Neural progenitor cell (in vitro differentiated cells): ENCODE measurements at regions not wholly inside any gene's neighbourhood (a gene's known extent, or its start where the extent isn't known, plus 50 kb on each side); places are given as distances from the start of the nearest gene placed in this dataset.

Source experiments
- DNase-seq: peaks from one replicate; pipeline ENCODE4 v3.0.0-alpha.2; 2016; ENCODE audit warnings: low spot score
- H2AFZ ChIP-seq: fragments of 200-600 bp; sonication (generic); replicated peaks from 2 replicates; pipeline ENCODE4 v1.6.1; 2016; ENCODE audit warnings: antibody characterized with exemption
- H3F3A ChIP-seq: fragments of 200-600 bp; sonication (generic); 2 replicates; pipeline ENCODE4 v1.6.1; 2016; ENCODE audit warnings: antibody characterized with exemption, low read depth
- H3K27ac ChIP-seq: fragments of 200-600 bp; sonication (generic); 2 replicates; pipeline ENCODE4 v1.5.1; 2016; ENCODE audit warnings: mild to moderate bottlenecking
- H3K27me3 ChIP-seq: fragments of 200-600 bp; sonication (generic); 2 replicates; pipeline ENCODE4 v1.6.1; 2016; ENCODE audit warnings: mild to moderate bottlenecking, moderate library complexity
- H3K36me3 ChIP-seq: fragments of 200-600 bp; sonication (generic); 2 replicates; pipeline ENCODE4 v1.5.1; 2016
- H3K4me1 ChIP-seq: fragments of 200-600 bp; sonication (generic); 2 replicates; pipeline ENCODE4 v1.6.1; 2016; ENCODE audit warnings: mixed run types
- H3K4me2 ChIP-seq: fragments of 200-600 bp; sonication (generic); 2 replicates; pipeline ENCODE4 v1.6.1; 2016
- H3K4me3 ChIP-seq: fragments of 200-600 bp; sonication (generic); 2 replicates; pipeline ENCODE4 v1.5.1; 2016
- H3K79me2 ChIP-seq: fragments of 200-600 bp; sonication (generic); 2 replicates; pipeline ENCODE4 v1.6.1; 2016; ENCODE audit warnings: low read depth
- H3K9ac ChIP-seq: fragments of 200-600 bp; sonication (generic); 2 replicates; pipeline ENCODE4 v1.6.1; 2016
- H3K9me3 ChIP-seq: fragments of 200-600 bp; sonication (generic); 2 replicates; pipeline ENCODE4 v1.5.1; 2016; ENCODE audit warnings: low read depth
- H4K20me1 ChIP-seq: fragments of 200-600 bp; sonication (generic); 2 replicates; pipeline ENCODE4 v1.6.1; 2016; ENCODE audit warnings: low read depth
- H3K27ac Mint-ChIP-seq: 3 replicates; pipeline ENCODE4 v1.8.0; 2021; ENCODE audit warnings: mixed read lengths
- H3K27me3 Mint-ChIP-seq: 2 replicates; pipeline ENCODE4 v1.8.0; 2022; ENCODE audit warnings: low read depth, mild to moderate bottlenecking, inconsistent platforms, moderate library complexity, mixed read lengths; ENCODE audit not compliant: insufficient read depth
- H3K36me3 Mint-ChIP-seq: 3 replicates; pipeline ENCODE4 v1.8.0; 2021; ENCODE audit warnings: mixed read lengths
- H3K4me1 Mint-ChIP-seq: 3 replicates; pipeline ENCODE4 v1.8.0; 2021; ENCODE audit warnings: mixed read lengths
- H3K4me3 Mint-ChIP-seq: 3 replicates; pipeline ENCODE4 v1.8.0; 2021; ENCODE audit warnings: mild to moderate bottlenecking, moderate library complexity, mixed read lengths
- H3K9me3 Mint-ChIP-seq: 3 replicates; pipeline ENCODE4 v1.8.0; 2020; ENCODE audit warnings: mixed read lengths
- CTCF ChIP-seq: fragments of 200-600 bp; sonication (generic); IDR thresholded peaks from 2 replicates; pipeline ENCODE4 v1.5.1; 2017; ENCODE audit warnings: antibody characterized with exemption, mild to moderate bottlenecking
- EZH2 ChIP-seq: fragments of 200-600 bp; sonication (generic); IDR thresholded peaks from 2 replicates; pipeline ENCODE4 v1.6.1; 2017; ENCODE audit warnings: antibody characterized with exemption, mild to moderate bottlenecking, moderate library complexity
- EZH2phosphoT487 ChIP-seq: fragments of 200-600 bp; sonication (generic); IDR thresholded peaks from 2 replicates; pipeline ENCODE4 v1.6.1; 2017; ENCODE audit warnings: antibody characterized with exemption

- H3K4me1 ChIP-seq, result no peaks in the 10 kb centered on the region
- H3K4me3 ChIP-seq, result no peak overlapping the region
- H3K27me3 ChIP-seq, result no peaks in the 10 kb centered on the region
- H3K9ac ChIP-seq, result no peak overlapping the region
- no peak overlapping the region for H2AFZ ChIP-seq
- H3K27ac ChIP-seq, result no peak overlapping the region
- no peaks in the 10 kb centered on the region for H3K9me3 ChIP-seq
- Mint-ChIP-seq H3K4me3 (no peak overlapping the region), H3K36me3 (no peaks in the 10 kb centered on the region), H3K27me3 (no peaks in the 10 kb centered on the region), H3K4me1 (no peaks in the 10 kb centered on the region), H3K9me3 (peaks cover 2% of the 10 kb centered on the region), H3K27ac (no peak overlapping the region)
- TF ChIP-seq EZH2 (no peak), CTCF (no peak), EZH2phosphoT487 (no peak)
- no peaks in the 10 kb centered on the region for H3K36me3 ChIP-seq
- H3K79me2 ChIP-seq, result no peaks in the 10 kb centered on the region
- peaks cover 6% of the 10 kb centered on the region for H4K20me1 ChIP-seq
- H3K4me2 ChIP-seq, result no peak overlapping the region
- DNase-seq, result peak; percentile 7
- H3F3A ChIP-seq, result no peaks in the 10 kb centered on the region
Measured at GRCh38 chrX:18002791-18003190, 141.7 kb upstream of the RAI2 start.

DNA sequence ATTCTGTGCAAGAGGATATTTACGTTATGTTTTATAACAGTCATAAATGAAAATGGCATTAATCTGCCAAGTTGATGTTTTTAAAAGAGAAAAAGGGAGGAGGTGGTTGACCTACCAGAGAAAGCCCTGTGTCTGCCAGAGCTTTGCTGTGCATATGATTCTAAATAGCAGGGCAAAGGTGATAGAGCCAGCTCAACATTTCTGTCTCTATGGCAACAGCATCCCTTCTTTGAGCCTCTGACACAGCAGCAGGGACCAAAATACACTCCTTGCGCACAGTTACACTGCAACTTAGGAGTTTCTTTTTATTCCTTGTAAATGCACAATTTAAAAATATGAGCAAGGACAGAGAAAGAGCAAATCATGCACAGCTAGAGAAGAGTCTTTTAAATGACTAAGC is 133.3 kb upstream of the RAI2 start:
- Histone ChIP-seq H3K36me3 (no peaks in the 10 kb centered on the region), H3K27me3 (no peaks in the 10 kb centered on the region), H3F3A (no peaks in the 10 kb centered on the region), H2AFZ (no peak overlapping the region), H3K4me2 (no peak overlapping the region), H3K9me3 (no peaks in the 10 kb centered on the region), H3K4me3 (no peak overlapping the region), H3K27ac (no peak overlapping the region), H3K4me1 (no peaks in the 10 kb centered on the region), H4K20me1 (no peaks in the 10 kb centered on the region), H3K79me2 (no peaks in the 10 kb centered on the region), H3K9ac (no peak overlapping the region)
- Mint-ChIP-seq H3K4me1 (no peaks in the 10 kb centered on the region), H3K27ac (no peak overlapping the region), H3K27me3 (no peaks in the 10 kb centered on the region), H3K4me3 (no peak overlapping the region), H3K9me3 (peaks cover 2% of the 10 kb centered on the region), H3K36me3 (no peaks in the 10 kb centered on the region)
- no peak for TF ChIP-seq EZH2
- TF ChIP-seq EZH2phosphoT487, result no peak
- no peak for TF ChIP-seq CTCF
- no peak for DNase-seq

GRCh38 chrX:17993062-17993461 is 132.0 kb upstream of the RAI2 start:
- H3K4me3 Mint-ChIP-seq, result no peak overlapping the region
- Histone ChIP-seq H3K27me3 (no peaks in the 10 kb centered on the region), H3K4me1 (no peaks in the 10 kb centered on the region), H3K4me2 (no peak overlapping the region), H3K36me3 (no peaks in the 10 kb centered on the region), H3F3A (no peaks in the 10 kb centered on the region), H3K9ac (no peak overlapping the region), H3K9me3 (no peaks in the 10 kb centered on the region), H2AFZ (no peak overlapping the region), H4K20me1 (no peaks in the 10 kb centered on the region), H3K79me2 (no peaks in the 10 kb centered on the region), H3K4me3 (no peak overlapping the region), H3K27ac (no peak overlapping the region)
- H3K36me3 Mint-ChIP-seq, result no peaks in the 10 kb centered on the region
- no peaks in the 10 kb centered on the region for H3K4me1 Mint-ChIP-seq
- no peak for TF ChIP-seq EZH2
- no peak for TF ChIP-seq CTCF
- no peak for TF ChIP-seq EZH2phosphoT487
- no peaks in the 10 kb centered on the region for H3K27me3 Mint-ChIP-seq
- no peak overlapping the region for H3K27ac Mint-ChIP-seq
- H3K9me3 Mint-ChIP-seq, result no peaks in the 10 kb centered on the region
- no peak for DNase-seq

- no peak overlapping the region for H3K9ac ChIP-seq
- H3K27ac ChIP-seq, result no peak overlapping the region
- Mint-ChIP-seq H3K4me1 (no peaks in the 10 kb centered on the region), H3K4me3 (no peak overlapping the region), H3K9me3 (no peaks in the 10 kb centered on the region), H3K27me3 (no peaks in the 10 kb centered on the region), H3K27ac (no peak overlapping the region), H3K36me3 (no peaks in the 10 kb centered on the region)
- H3K36me3 ChIP-seq, result no peaks in the 10 kb centered on the region
- H3K9me3 ChIP-seq, result no peaks in the 10 kb centered on the region
- H3K27me3 ChIP-seq, result no peaks in the 10 kb centered on the region
- H3K4me1 ChIP-seq, result no peaks in the 10 kb centered on the region
- no peak for DNase-seq
- no peak overlapping the region for H2AFZ ChIP-seq
- TF ChIP-seq EZH2, result no peak
- TF ChIP-seq CTCF, result no peak
- no peak for TF ChIP-seq EZH2phosphoT487
- H4K20me1 ChIP-seq, result no peaks in the 10 kb centered on the region
- no peaks in the 10 kb centered on the region for H3K79me2 ChIP-seq
- H3K4me2 ChIP-seq, result no peak overlapping the region
- H3F3A ChIP-seq, result no peaks in the 10 kb centered on the region
- H3K4me3 ChIP-seq, result no peak overlapping the region
Measured at GRCh38 chrX:17990532-17990931, 129.4 kb upstream of the RAI2 start.
